ENCODE measurements at regions not wholly inside any gene's neighbourhood (a gene's known extent, or its start where the extent isn't known, plus 50 kb on each side); places are given as distances from the start of the nearest gene placed in this dataset.

DNA sequence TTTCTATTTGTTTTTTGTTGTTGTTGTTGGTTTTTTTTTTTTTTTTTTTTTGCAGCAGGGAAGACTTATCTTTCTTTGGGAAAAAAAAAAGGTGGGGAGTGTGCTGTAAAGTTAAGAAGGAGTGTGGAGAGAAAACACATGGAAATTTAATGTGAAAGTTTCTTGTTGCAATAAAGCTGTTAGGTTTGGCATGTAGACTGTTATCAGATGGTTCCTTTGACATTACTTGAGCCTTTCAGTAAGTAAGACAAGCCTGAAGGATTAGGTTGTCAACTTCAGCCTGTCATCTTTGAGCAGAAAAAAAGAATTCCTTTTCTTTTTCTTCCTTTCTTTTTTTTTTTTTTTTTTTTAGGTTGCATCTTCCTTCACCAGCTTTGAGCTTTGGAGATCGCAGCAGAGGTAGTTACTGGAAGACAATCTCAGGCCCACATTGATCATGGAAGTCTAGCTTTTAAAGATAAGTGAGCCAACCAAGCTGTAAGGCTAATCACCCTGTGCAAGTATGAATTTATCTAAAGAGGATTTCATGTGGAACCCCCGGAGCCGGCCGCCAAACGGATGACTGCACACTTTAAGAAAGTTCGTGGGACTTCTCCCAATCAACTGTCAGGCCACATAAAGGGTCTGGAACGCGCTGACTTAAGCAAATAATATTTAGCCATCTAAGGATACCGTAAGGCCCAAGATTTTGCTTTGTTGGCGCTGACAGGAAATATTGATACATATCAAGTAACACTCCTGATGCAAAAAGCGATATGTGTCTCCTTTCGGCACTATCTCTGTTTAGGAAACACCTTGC lies 1040.1 kb upstream of the NR2F2 start:
- no peak overlapping the region for H3K27ac ChIP-seq (ENCODE audit: low read depth, low read length)
- CTCF ChIA-PET (ENCODE audit: partially characterized antibody), result interaction anchor here (0.6 to 3.4 kb wide), 10 partner anchors 10 to 739 kb away, joined by 3 to 17 read pairs (median 3); no protein-coding TSS in a partner anchor
- 91% methylated on average over 12 of the region's 12 CpGs; no CpG with 5 or more reads in 1 of the 2 experiments for WGBS, 2 experiments (ENCODE audit: extremely low coverage in 1 of 2, insufficient coverage in 1 of 2, insufficient read length in 1 of 2, insufficient replicate concordance in 2 of 2, low coverage in 1 of 2, low lambda C conversion rate in 2 of 2, missing lambda C conversion rate in 1 of 2)

More for the DNA sequence above, 1040.1 kb upstream of the NR2F2 start:
- no peak overlapping the region for H2AFZ ChIP-seq (ENCODE audit: low read length)
- H2AK5ac ChIP-seq (ENCODE audit: low read depth, low read length), result no peak overlapping the region
- no peaks in the 10 kb centered on the region for H3K79me2 ChIP-seq (ENCODE audit: control insufficient read depth in 1 of 2, insufficient read depth in 2 of 2, low read length in 2 of 2)
- H3K4me1 ChIP-seq (replicated peaks in 1 of 4; ENCODE audit: control insufficient read depth in 3 of 4, insufficient read depth in 4 of 4, low read length in 3 of 4), result peaks cover 0 to 14% (median 8%) of the 10 kb centered on the region in 4 experiments; a peak in 5 of 7 replicates
- no peak for TF ChIP-seq TAF1 (IDR thresholded peaks at IDR 0.05; ENCODE audit: low read depth, low read length)
- TF ChIP-seq EGR1 (IDR thresholded peaks at IDR 0.05; ENCODE audit: borderline replicate concordance, low read depth, low read length), result no peak
- TF ChIP-seq RAD21 (IDR thresholded peaks at IDR 0.05 in 1 of 2, conservative IDR thresholded peaks at IDR 0.05 in 1 of 2; ENCODE audit: low read depth in 2 of 2, low read length in 2 of 2), result no peak
- no peak for TF ChIP-seq HDAC2 (IDR thresholded peaks at IDR 0.05; ENCODE audit: borderline replicate concordance in 1 of 2, low read depth in 2 of 2, low read length in 2 of 2)
- no peak for TF ChIP-seq JUND (IDR thresholded peaks at IDR 0.05; ENCODE audit: low read length)
- no peak for TF ChIP-seq ZNF274 (IDR thresholded peaks at IDR 0.05; ENCODE audit: borderline replicate concordance, extremely low read depth, low read length)
- no peak for TF ChIP-seq POU5F1 (IDR thresholded peaks at IDR 0.05; ENCODE audit: low read depth, low read length)
- TF ChIP-seq, protein P1, sequence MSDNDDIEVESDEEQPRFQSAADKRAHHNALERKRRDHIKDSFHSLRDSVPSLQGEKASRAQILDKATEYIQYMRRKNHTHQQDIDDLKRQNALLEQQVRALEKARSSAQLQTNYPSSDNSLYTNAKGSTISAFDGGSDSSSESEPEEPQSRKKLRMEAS (IDR thresholded peaks at IDR 0.05), result no peak
- no peak overlapping the region for H3K4ac ChIP-seq (replicated peaks; ENCODE audit: insufficient read length, low read depth, low read length)
- POLR2A ChIA-PET (ENCODE audit: partially characterized antibody), result no interaction called here
- H3K27me3 ChIP-seq (replicated peaks in 1 of 4; ENCODE audit: control insufficient read depth in 3 of 4, extremely low read depth in 1 of 4, insufficient read depth in 3 of 4, low read length in 3 of 4), result no peaks in the 10 kb centered on the region
- H3K9me3 ChIP-seq (ENCODE audit: insufficient read depth in 2 of 2, low read depth in 1 of 2, low read length in 1 of 2), result no peaks in the 10 kb centered on the region
- no peak overlapping the region for H2BK5ac ChIP-seq (ENCODE audit: low read depth, low read length)
- no peak overlapping the region for H3K4me3 ChIP-seq (ENCODE audit: extremely low read depth in 1 of 4, insufficient read depth in 2 of 4, low read depth in 3 of 4, low read length in 4 of 4)
- H3K18ac ChIP-seq (ENCODE audit: extremely low read depth, low read length), result no peak overlapping the region
- H3K14ac ChIP-seq (ENCODE audit: insufficient read length), result no peak overlapping the region
- no peak overlapping the region for H4K8ac ChIP-seq (ENCODE audit: extremely low read depth, insufficient read depth, low read length)
- H3K9ac ChIP-seq (replicated peaks in 1 of 4; ENCODE audit: extremely low read depth in 1 of 4, low read depth in 3 of 4, low read length in 3 of 4), result no peak overlapping the region
- H2BK15ac ChIP-seq (ENCODE audit: low read length), result no peak overlapping the region
- FAIRE-seq (no peak), DNase-seq (ENCODE audit: low read depth in 1 of 2, low spot score in 2 of 2) (no peak)
- no peak overlapping the region for H3K4me2 ChIP-seq (ENCODE audit: insufficient read depth in 1 of 2, low read depth in 2 of 2, low read length in 2 of 2)
- no peak overlapping the region for H3K56ac ChIP-seq (replicated peaks; ENCODE audit: insufficient read length, low read depth, low read length)
- no peaks in the 10 kb centered on the region for H4K20me1 ChIP-seq (replicated peaks in 1 of 2; ENCODE audit: control insufficient read depth in 1 of 2, insufficient read depth in 2 of 2, low read length in 2 of 2)
- no peaks in the 10 kb centered on the region for H3K36me3 ChIP-seq (ENCODE audit: control insufficient read depth in 2 of 4, insufficient read depth in 4 of 4, low read length in 3 of 4)
- H3K23ac ChIP-seq (ENCODE audit: insufficient read length), result no peak overlapping the region
- H2BK12ac ChIP-seq (ENCODE audit: low read depth, low read length), result no peak overlapping the region
- no peak overlapping the region for H4K5ac ChIP-seq (ENCODE audit: insufficient read length, low read depth, low read length)
- H4K91ac ChIP-seq (replicated peaks; ENCODE audit: insufficient read length, low read length), result no peak overlapping the region
- H2BK120ac ChIP-seq (replicated peaks; ENCODE audit: low read depth, low read length), result no peak overlapping the region
- H3K23me2 ChIP-seq (ENCODE audit: low read depth, low read length), result no peaks in the 10 kb centered on the region
- no peak overlapping the region for H2BK20ac ChIP-seq (ENCODE audit: low read length)
- no peaks in the 10 kb centered on the region for H3K79me1 ChIP-seq (ENCODE audit: low read depth, low read length)

All from H1 (cell line).